HEK293T (cell line): ENCODE measurements at regions not wholly inside any gene's neighbourhood (a gene's known extent, or its start where the extent isn't known, plus 50 kb on each side); places are given as distances from the start of the nearest gene placed in this dataset.
A peak's percentile ranks its signal among the peaks of the same experiment; 100 is the strongest.

ENCODE experiments used
- CTCF ChIA-PET: fragments of 350-600 bp; formaldehyde crosslinking; extraction: SDS; loops from one replicate; lab custom pipeline; 2021; ENCODE audit warnings: antibody characterized with exemption, inconsistent platforms; lab: Yijun Ruan, JAX
- POLR2A ChIA-PET: fragments of 350-600 bp; formaldehyde crosslinking; extraction: SDS; loops from one replicate; lab custom pipeline; 2020; ENCODE audit warnings: antibody characterized with exemption, inconsistent platforms; lab: Yijun Ruan, JAX
- DNase-seq: peaks from one replicate; pipeline ENCODE4 v3.0.0; 2012; ENCODE audit warnings: mixed read lengths; ENCODE audit errors: extremely low spot score
- ARNT ChIP-seq: fragments of 450-650 bp; IDR thresholded peaks from 2 replicates; pipeline ENCODE4 v1.6.1; 2017; ENCODE audit warnings: mild to moderate bottlenecking
- BHLHE40 ChIP-seq: fragments of 450-650 bp; IDR thresholded peaks from 2 replicates; pipeline ENCODE4 v1.6.1; 2016; ENCODE audit warnings: mild to moderate bottlenecking, moderate library complexity, borderline replicate concordance
- CTBP1 ChIP-seq: fragments of 450-650 bp; IDR thresholded peaks from 2 replicates; pipeline ENCODE4 v1.6.1; 2016; ENCODE audit warnings: borderline replicate concordance
- ELF4 ChIP-seq: fragments of 450-650 bp; IDR thresholded peaks from 2 replicates; pipeline ENCODE4 v1.6.1; 2017; ENCODE audit warnings: antibody characterized with exemption
- FOXA1 ChIP-seq: fragments of 450-650 bp; IDR thresholded peaks from 2 replicates; pipeline ENCODE4 v1.6.1; 2016; ENCODE audit warnings: mild to moderate bottlenecking
- FOXK2 ChIP-seq: fragments of 450-650 bp; IDR thresholded peaks from 2 replicates; pipeline ENCODE4 v1.6.1; 2016; ENCODE audit warnings: mild to moderate bottlenecking
- FOXM1 ChIP-seq: fragments of 450-650 bp; IDR thresholded peaks from 2 replicates; pipeline ENCODE4 v1.6.1; 2017; ENCODE audit warnings: mild to moderate bottlenecking, borderline replicate concordance
- HDGF ChIP-seq: fragments of 450-650 bp; IDR thresholded peaks from 2 replicates; pipeline ENCODE4 v1.6.1; 2017; ENCODE audit warnings: antibody characterized with exemption, borderline replicate concordance
- L3MBTL2 ChIP-seq: fragments of 450-650 bp; conservative IDR thresholded peaks from 2 replicates; pipeline ENCODE4 v1.6.1; 2016; ENCODE audit warnings: mild to moderate bottlenecking
- LEF1 ChIP-seq: fragments of 450-650 bp; IDR thresholded peaks from 2 replicates; pipeline ENCODE4 v1.6.1; 2017; ENCODE audit warnings: mild to moderate bottlenecking, borderline replicate concordance
- NFRKB ChIP-seq: fragments of 450-650 bp; IDR thresholded peaks from 2 replicates; pipeline ENCODE4 v1.6.1; 2016; ENCODE audit warnings: mild to moderate bottlenecking, moderate library complexity
- SP1 ChIP-seq: fragments of 450-650 bp; IDR thresholded peaks from 2 replicates; pipeline ENCODE4 v1.6.1; 2017
- SUZ12 ChIP-seq: fragments of 450-650 bp; IDR thresholded peaks from 2 replicates; pipeline ENCODE4 v1.6.1; 2016; ENCODE audit warnings: mild to moderate bottlenecking
- TARDBP ChIP-seq: fragments of 450-650 bp; IDR thresholded peaks from 2 replicates; pipeline ENCODE4 v1.6.1; 2016
- ZNF384 ChIP-seq: fragments of 450-650 bp; IDR thresholded peaks from 2 replicates; pipeline ENCODE4 v1.6.1; 2016
- TF ChIP-seq, protein P1 (sequence below): fragments of 450-650 bp; IDR thresholded peaks from 2 replicates; pipeline ENCODE4 v1.6.1; 2016

DNA sequence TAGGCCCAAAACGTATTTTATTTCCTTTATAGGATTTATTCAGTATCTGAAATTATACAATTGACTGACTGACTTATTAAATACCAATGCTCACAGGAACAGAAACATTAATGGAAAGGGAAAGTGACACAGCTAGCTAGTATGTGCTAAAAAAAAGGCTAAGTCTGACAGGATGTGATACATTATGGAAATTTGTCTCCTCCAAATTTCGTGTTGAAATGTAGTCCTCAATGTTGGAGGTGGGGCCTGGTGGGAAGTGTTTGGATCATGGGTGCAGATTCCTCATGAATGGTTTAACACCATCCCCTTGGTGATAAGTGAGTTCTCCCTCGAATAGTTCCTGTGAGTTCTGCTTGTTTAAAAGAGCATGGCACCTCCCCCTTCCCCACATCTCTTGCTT is 70.6 kb upstream of the WDR75 start:
- TF ChIP-seq SP1 (no peak), TARDBP (no peak), ELF4 (no peak), ZNF384 (no peak), NFRKB (no peak), BHLHE40 (no peak), CTBP1 (no peak), LEF1 (no peak), SUZ12 (no peak), FOXA1 (no peak), L3MBTL2 (no peak), FOXM1 (no peak), HDGF (no peak), ARNT (no peak), FOXK2 (no peak)
- TF ChIP-seq, protein P1, sequence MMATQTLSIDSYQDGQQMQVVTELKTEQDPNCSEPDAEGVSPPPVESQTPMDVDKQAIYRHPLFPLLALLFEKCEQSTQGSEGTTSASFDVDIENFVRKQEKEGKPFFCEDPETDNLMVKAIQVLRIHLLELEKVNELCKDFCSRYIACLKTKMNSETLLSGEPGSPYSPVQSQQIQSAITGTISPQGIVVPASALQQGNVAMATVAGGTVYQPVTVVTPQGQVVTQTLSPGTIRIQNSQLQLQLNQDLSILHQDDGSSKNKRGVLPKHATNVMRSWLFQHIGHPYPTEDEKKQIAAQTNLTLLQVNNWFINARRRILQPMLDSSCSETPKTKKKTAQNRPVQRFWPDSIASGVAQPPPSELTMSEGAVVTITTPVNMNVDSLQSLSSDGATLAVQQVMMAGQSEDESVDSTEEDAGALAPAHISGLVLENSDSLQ: no peak
- ChIA-PET CTCF (no interaction called here), POLR2A (no interaction called here)
- DNase-seq: no peak

DNA sequence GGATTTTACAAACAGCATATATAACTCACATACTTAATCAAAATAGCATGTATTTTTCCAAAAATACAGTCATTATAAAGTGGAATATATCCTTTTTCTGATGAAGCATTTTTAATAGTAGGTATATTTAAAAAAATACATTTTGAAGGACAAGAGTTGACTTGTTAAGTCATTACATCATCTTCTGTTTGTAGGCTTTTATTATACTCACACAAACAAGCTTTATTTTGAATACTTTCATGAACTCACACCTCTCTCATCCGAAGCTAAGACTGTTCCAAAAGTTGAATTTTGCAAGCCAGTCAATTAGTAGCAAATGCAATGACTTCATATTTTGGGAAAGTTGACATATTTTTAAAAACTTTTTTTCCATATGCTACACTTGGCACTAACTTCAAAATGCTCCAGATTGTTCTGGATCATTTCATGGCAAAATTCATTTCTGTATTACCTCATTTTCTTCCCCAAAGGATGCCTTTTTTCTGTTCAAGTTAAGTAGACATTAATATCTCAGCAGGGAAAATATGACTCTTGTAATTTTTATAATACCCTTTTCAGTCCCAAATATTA is 68.5 kb upstream of the WDR75 start:
- ChIA-PET CTCF (no interaction called here), POLR2A (no interaction called here)
- no peak for TF ChIP-seq FOXK2
- no peak for TF ChIP-seq ZNF384
- no peak for TF ChIP-seq ELF4
- TF ChIP-seq HDGF: no peak
- TF ChIP-seq SP1: no peak
- TF ChIP-seq BHLHE40: no peak
- no peak for TF ChIP-seq FOXM1
- no peak for TF ChIP-seq FOXA1
- no peak for TF ChIP-seq SUZ12
- no peak for TF ChIP-seq LEF1
- TF ChIP-seq L3MBTL2: no peak
- TF ChIP-seq, protein P1: no peak
- no peak for TF ChIP-seq CTBP1
- no peak for TF ChIP-seq TARDBP
- no peak for TF ChIP-seq NFRKB
- no peak for TF ChIP-seq ARNT
- no peak for DNase-seq

DNA sequence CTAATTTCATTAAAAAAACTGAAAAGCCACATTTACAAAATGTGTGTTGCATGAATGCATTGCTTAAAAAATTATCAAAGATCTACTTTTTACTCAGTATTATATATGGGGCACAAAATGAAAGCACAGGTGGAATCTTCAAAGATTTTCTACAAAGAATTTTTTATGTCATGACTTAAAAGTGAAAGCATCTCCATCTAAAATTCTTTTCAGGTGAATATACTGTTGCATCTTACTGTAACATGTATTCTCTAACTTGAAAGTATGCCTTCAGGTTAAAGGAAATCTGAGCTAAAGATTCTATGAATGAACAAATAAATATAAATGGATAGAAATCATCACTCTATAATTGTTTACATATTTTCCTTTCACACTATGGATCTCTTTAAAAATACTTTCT is 66.8 kb upstream of the WDR75 start:
- ChIA-PET POLR2A (no interaction called here), CTCF (no interaction called here)
- no peak for DNase-seq
- TF ChIP-seq SUZ12 (no peak), FOXM1 (no peak), FOXK2 (no peak)

DNA sequence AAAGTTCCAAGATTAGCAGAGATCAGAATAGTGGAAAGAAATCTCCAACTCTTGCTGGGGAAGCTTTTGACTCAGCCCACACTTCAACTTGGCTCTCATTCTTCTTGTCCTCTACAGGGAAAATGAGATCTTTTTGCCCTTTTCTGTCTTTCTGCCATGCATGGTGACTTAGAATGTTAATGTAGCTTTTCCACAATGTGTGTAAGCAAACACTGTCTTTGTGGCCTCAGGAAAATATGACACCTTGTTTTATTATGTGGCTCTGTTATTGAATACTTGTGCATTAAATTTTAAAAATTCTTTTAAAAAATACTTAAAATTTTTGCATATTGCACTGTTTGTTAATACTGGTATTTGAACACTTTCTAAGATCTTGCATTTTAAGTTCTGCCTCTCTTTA is 65.4 kb upstream of the WDR75 start:
- no peak for DNase-seq
- ChIA-PET CTCF (no interaction called here), POLR2A (no interaction called here)
- no peak for TF ChIP-seq NFRKB
- TF ChIP-seq BHLHE40: no peak
- TF ChIP-seq TARDBP: no peak
- no peak for TF ChIP-seq CTBP1

DNA sequence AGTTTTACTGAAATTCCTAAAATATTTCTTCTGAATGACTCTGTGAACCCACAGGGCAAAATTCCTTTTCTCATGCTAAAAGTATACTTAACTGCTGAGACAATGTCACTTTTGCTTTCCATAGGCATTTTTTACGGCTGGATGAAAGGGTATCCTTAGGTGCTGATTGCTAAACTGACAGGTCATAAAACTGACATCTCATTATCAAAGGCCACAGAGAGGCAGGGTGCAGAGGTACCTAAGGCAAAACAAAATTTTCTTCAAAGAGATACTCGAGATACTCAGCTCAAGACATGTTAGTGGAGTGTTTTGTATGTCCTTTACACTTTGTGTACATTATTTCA is 62.0 kb upstream of the WDR75 start:
- ChIA-PET CTCF (no interaction called here), POLR2A (no interaction called here)
- TF ChIP-seq, protein P1: peak; percentile 78
- TF ChIP-seq FOXM1: no peak
- DNase-seq: no peak

DNA sequence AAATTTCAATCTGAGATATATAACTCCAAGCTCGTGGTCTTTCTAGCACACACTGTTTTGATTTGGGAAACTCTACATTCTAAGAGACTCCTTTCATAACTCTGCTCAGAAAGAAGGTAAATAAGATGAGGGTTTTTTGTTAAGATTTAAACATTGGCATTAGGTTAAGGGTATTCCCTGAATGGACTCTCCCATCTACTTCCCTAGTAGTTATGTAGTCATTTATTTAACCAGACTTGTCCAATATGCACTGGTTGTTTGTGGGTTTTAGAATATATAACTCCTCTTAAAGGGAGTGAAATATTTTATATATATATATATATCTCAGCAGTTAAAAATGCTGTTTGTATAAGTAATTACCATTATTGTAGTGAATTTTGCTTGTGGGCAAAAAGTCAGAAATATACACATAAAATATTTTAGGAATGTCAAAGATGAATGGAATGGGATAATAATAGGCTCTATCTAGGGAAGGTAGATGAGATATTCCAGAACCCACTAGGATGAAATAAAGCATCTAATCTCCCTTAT is 61.5 kb upstream of the WDR75 start:
- ChIA-PET POLR2A (no interaction called here), CTCF (no interaction called here)
- DNase-seq: no peak
- TF ChIP-seq CTBP1 (no peak), ZNF384 (no peak), FOXA1 (no peak)

DNA sequence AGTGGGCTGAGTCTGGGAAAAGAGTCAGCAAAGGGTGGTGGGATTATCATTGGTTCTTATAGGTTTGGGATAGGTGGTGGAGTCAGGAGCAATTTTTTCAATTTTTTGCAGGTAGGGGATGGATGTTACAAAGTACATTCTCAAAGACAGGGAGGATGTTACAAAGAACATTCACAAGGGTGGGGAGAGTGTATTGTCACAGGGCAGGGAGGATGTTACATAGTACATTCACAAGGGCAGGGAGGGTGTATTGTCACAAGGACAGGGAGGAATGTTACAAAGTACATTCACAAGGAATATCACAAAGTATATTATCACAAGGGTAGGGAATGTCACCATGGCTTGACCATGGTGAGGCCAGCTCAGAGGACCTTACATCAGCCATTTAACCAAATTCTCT is 58.6 kb upstream of the WDR75 start:
- POLR2A ChIA-PET: no interaction called here
- CTCF ChIA-PET: no interaction called here
- TF ChIP-seq SUZ12: no peak
- no peak for TF ChIP-seq FOXM1
- no peak for TF ChIP-seq FOXA1
- no peak for TF ChIP-seq FOXK2
- TF ChIP-seq L3MBTL2: no peak
- TF ChIP-seq ARNT: no peak
- no peak for TF ChIP-seq ELF4
- TF ChIP-seq, protein P1: no peak
- no peak for TF ChIP-seq CTBP1
- TF ChIP-seq BHLHE40: no peak
- TF ChIP-seq ZNF384: no peak
- no peak for TF ChIP-seq NFRKB
- TF ChIP-seq HDGF: no peak
- no peak for DNase-seq
